Mucosa of descending colon (tissue), 3 donors: ENCODE measurements at regions not wholly inside any gene's neighbourhood (a gene's known extent, or its start where the extent isn't known, plus 50 kb on each side); places are given as distances from the start of the nearest gene placed in this dataset.

Experiments used
- ATAC-seq: fragments of 200-7000 bp; cut with Tn5 transposase; one replicate; pipeline ENCODE4 v1.9.1; 2020; ENCODE audit warnings: mild to moderate bottlenecking, moderate library complexity
- DNase-seq, 3 donors: peaks; one replicate each; pipeline ENCODE4 v3.0.0-alpha.2; 2020
- H3K36me3 ChIP-seq: fragments of 200-600 bp; one replicate; pipeline ENCODE4 v1.8.0; 2021; ENCODE audit warnings: low read depth, mild to moderate bottlenecking
- H3K4me1 ChIP-seq: fragments of 200-600 bp; one replicate; pipeline ENCODE4 v1.8.0; 2021; ENCODE audit warnings: low read depth, mild to moderate bottlenecking
- H3K4me3 ChIP-seq: fragments of 200-600 bp; one replicate; pipeline ENCODE4 v1.8.0; 2021; ENCODE audit warnings: mild to moderate bottlenecking
- H3K9me3 ChIP-seq: fragments of 200-600 bp; one replicate; pipeline ENCODE4 v1.8.0; 2021; ENCODE audit warnings: mild to moderate bottlenecking
- CTCF ChIP-seq: fragments of 200-600 bp; IDR thresholded peaks from one replicate; pipeline ENCODE4 v1.8.0; 2022; ENCODE audit warnings: antibody characterized with exemption, mild to moderate bottlenecking
- intact Hi-C, 2 donors: fragments of 100-400 bp; cut with DNase I in 1 of 2; cut with micrococcal nuclease in 1 of 2; formaldehyde crosslinking; loops; one replicate each; pipeline versions ENCODE4 v1.11.0 to v1.11.1; 2022; cut with DNase I, micrococcal nuclease
- donor health status: DM: no; HTN: no; CAD: no; lungs with moderate emphysema.
- donor health status: DM: no; HTN: no; CAD: no.
- donor health status: DM: no; HTN: yes; CAD: no.

DNA sequence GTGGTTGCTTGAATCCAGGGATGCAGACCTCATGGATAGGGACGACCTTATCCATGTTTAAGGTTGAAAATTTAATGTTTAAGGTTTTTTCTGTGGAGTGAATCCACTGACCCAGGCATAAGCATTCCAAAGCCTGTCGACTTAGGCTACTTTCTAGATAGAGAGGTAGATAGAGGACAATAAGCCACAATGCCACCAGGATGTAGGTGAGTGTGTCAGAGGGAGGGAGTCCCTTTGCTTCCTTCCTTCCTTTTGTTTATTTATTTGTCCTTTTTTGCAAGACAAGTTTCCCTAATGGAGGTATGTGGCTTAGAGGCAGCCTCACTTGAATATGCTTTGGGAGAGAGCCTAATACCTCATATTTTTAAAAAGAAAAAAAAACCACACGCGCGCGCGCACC is 834.2 kb upstream of the SOX9 start:
- Histone ChIP-seq H3K9me3 (no peaks in the 10 kb centered on the region), H3K4me3 (no peak overlapping the region), H3K4me1 (no peaks in the 10 kb centered on the region), H3K36me3 (no peaks in the 10 kb centered on the region)
- TF ChIP-seq CTCF = no peak
- ATAC-seq (no peak), DNase-seq (no peak)
- intact Hi-C loops = no loop called here

- Histone ChIP-seq H3K36me3 (no peaks in the 10 kb centered on the region), H3K9me3 (no peaks in the 10 kb centered on the region), H3K4me1 (no peaks in the 10 kb centered on the region), H3K4me3 (no peak overlapping the region)
- no peak for TF ChIP-seq CTCF
- ATAC-seq (no peak), DNase-seq (peak in 1 of 3 donors; percentile 24)
- intact Hi-C loops = no loop called here
Observed at GRCh38 chr17:71287071-71287823, 833.6 kb upstream of the SOX9 start.

GRCh38 chr17:71292006-71292405 is 828.8 kb upstream of the SOX9 start:
- TF ChIP-seq CTCF = no peak
- Histone ChIP-seq H3K4me1 (no peaks in the 10 kb centered on the region), H3K36me3 (no peaks in the 10 kb centered on the region), H3K4me3 (no peak overlapping the region), H3K9me3 (no peaks in the 10 kb centered on the region)
- ATAC-seq (no peak), DNase-seq (no peak)
- intact Hi-C loops = no loop called here

DNA sequence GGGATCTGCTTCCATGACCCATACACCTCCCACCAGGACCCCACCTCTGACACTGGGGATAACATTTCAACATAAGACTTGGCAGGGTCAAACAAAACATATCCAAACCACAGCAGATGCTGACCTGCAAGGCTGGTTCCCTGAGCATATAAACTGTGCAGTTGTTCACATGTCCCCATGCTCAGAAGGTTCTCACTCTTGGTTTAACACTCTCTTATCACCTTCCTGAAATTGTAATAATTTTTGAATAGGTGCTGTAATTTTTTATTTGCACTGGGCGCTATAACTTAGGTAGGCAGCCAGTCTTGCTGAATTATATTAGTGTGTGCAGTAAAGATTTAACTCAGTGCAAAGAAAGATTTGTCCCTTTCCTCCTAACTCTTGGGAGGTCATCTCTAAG is 824.8 kb upstream of the SOX9 start:
- TF ChIP-seq CTCF = no peak
- Histone ChIP-seq H3K9me3 (no peaks in the 10 kb centered on the region), H3K4me1 (no peaks in the 10 kb centered on the region), H3K36me3 (no peaks in the 10 kb centered on the region), H3K4me3 (no peak overlapping the region)
- intact Hi-C loops = no loop called here
- ATAC-seq = peak; percentile 60
- peak in 1 of 3 donors; percentile 23 for DNase-seq

- Histone ChIP-seq H3K4me3 (no peak overlapping the region), H3K4me1 (no peaks in the 10 kb centered on the region), H3K36me3 (no peaks in the 10 kb centered on the region), H3K9me3 (no peaks in the 10 kb centered on the region)
- TF ChIP-seq CTCF = no peak
- intact Hi-C loops = no loop called here
- ATAC-seq (no peak), DNase-seq (no peak)
Observed at GRCh38 chr17:71301063-71301462, 819.8 kb upstream of the SOX9 start.
